DMS53 treated with DMSO at 0.1 percent for 48 hours (cell line): ENCODE measurements at regions not wholly inside any gene's neighbourhood (a gene's known extent, or its start where the extent isn't known, plus 50 kb on each side); places are given as distances from the start of the nearest gene placed in this dataset.
"Not testable (repeated sequence)": the region's sequence is repeated elsewhere in the genome, so short reads cannot be mapped to it uniquely, and the experiment has no call there.

Source experiments
- DNase-seq: peaks from one replicate; lab custom pipeline; 2025; ENCODE audit not compliant: unreplicated experiment; lab: John Stamatoyannopoulos, UW

DNA sequence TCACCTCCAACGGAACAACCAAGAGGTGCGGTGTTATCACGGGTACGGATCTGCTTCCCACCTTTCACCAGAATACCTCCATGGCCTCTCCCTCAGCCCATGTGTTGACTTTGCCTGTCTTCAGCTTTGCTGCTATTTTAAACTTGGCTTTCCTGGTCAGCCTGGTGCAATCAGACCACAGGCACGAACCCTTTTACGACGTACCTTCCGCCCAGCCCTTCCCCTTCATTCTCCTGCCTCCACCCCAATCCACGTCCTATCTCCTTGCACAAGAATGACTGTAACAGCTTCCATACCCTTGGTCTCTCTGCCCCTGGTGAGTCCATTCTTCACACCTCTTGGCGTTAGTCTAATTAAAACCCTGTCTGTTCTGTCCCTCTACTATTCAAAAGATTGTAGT is 431.7 kb downstream of the EFNB2 start:
- no peak for DNase-seq

DNA sequence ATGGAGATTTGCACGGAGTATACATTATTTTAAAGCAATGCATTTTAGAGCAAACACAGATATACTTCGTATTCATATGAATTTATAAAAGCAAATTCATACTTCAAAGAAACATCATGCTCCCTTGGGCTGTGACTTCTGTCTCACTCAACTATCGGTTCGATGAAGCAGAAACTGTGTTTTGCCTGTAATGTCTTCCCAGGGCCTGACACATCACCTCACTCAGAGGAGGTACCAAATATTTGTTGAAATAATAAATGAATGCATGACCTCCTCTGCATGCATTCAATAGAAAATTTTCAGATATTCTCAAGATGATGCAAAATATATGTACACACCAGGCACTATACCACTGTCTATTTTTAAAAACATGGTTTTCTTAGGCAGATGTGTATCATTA is 432.7 kb downstream of the EFNB2 start:
- DNase-seq = no peak

DNA sequence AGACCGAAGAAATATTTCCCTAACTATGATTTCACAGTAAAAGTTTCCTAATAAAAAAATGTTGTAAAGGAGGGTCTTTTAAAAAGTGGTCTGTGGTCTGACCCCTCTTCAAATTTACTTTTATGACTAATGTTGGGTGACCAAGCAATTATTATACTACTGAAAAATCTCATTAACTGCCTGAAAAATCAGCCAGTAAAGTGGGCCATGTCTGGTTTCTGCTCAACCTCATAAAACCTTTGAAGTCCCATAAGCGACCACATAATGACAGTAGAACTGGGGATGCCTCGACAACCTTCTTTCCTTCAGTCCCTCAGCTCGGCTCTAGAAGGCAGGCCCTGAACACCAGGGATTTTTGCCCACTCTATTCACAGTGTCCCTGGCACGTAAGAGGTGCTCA is 434.3 kb downstream of the EFNB2 start:
- no peak for DNase-seq

DNA sequence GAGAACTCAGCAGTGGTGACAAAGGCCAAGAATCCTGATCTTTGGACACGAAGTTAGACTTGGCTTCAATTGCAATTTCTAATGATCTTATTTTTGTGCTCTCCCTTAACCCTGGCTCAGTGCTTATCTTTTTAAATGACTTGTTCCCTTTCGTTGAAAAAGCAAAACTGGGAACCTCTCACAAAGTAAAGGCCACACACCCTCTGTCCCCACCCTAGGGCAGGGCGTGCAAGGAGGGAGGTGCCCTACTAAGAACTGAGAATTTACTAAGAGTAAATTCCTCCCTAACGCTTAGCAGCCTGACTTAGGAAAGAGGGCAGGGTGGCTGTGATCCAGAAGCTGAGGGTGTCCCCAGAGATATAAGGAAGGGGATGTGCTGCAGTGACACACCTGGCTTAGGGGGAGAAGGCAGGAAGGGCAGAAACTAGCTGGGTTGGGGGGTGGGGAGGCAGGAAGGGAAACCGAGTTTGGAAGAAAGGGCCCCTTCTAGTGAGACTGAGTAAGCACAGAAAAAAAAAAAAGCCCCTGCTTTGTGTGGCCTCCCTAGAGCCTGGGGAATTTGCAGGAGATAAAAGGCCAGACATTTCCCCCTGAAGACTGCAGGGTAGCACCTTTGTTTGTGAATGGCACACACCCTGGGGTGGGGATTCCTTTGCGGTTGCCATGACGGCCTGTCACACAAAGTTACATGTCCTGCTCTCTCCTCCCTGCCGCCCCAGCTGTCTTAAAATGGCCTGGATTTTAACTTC is 435.1 kb downstream of the EFNB2 start:
- no peak for DNase-seq

DNA sequence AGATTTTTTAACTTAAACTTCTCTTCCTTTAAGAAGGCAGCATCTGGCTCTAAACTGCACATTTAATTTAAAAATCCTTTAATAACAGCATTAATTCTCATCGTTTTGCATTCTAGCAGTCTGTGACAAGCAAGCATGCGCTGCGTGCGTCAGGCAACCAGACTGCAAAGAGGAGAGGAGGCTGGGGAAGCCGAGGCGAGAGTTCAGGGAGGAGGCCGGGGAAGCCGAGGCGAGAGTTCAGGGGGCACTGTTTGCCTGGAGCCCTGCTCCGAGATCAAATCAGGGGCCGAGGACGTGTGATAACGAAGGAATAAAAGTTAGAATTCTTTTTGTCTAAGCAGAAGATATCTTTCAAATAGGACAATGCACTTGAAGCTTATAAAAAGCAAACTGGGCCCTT is 435.7 kb downstream of the EFNB2 start:
- DNase-seq = no peak

DNA sequence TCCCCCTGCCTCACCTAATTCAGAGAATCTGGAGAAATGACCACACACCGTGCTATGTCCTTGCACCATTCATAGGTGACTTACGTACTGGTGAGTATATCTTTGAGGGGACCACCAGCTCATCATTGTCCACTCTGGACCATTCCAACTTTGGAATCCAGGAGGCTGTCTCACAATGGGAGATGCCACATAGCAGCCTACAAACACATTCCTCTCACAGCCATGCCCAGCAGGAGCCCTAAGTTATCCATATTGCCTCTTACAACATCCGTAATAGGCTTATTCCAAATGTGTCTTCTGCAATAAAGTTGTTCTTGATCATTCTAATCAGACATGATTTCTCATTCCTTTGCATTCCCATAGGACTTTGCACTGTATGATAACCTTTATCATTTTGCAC is 436.7 kb downstream of the EFNB2 start:
- DNase-seq = no peak

DNA sequence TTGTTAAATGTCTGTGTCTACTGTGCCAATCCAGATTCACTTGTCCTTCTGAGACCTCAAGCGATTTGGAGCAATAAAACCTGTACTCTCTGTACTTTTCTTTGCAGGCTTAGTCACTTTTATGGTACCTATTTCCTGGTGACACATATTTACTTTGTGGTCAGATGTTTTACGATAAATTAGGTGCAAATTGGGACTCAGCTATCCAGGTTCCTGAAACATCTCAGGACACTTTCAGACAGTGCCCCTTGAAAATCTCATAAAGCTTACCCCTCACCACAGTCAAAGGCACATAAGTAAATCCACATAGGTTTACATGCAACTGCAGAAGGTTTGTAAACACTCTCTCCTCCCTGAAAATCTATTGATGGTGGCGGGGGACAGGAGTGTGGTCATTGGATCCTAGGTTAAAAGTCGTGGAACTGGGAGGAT is 438.8 kb downstream of the EFNB2 start:
- DNase-seq = no peak

DNA sequence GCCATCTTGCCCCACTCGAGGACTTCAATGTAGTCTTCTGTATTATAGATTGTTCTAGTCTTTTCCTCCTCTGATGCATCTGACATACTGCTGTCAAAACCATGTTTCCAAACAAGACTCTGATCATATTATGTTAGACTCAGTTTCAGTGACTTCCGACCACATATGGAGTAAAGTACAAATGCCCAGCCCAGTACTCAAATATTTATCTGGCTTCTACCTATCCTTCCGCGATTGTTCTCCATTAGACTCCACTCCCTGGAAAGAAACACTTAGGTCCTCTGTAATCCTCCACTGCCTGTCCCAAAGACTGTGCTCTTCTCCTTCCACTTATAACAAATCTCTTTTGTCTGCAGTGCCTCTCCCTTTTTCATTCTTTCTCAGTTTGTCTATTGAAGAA is 439.5 kb downstream of the EFNB2 start:
- DNase-seq = no peak

DNA sequence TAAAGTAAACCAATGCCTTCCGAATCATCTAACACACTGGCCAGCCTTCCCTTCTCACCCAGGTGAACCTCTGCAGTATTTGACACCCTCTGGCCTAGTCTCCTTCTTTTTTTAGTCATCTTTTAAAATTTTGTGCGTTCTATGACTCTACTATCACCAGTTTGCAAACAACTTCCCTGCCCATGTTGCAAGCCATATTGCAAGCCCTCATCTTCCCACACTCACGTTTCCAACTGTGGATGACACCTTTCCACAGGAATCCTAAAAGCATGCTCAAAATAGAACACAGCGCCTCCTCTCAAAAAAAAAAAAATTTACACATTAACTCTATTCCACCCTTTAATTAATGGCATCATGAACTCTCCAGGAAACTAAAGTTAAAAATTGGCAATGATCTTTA is 440.1 kb downstream of the EFNB2 start:
- no peak for DNase-seq

DNA sequence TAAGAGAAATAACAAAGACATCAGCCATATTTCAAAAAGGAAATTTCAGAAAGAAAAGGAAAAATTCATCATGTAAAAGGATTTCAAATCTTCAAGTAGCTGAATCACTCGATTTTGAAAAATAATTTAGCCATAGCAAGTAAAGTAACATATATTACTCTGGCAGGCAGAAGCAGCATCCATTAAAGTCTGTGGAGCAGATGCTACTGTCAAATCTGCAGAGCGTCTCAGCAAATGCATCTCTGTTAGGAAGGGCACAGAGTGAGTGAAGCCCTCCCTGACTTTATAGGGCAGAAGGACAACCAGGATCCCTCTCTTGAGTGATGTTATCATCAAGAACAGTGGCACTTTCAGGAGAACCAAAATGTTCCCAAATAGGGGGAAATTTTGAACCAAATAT is 445.5 kb downstream of the EFNB2 start:
- DNase-seq = no peak

DNA sequence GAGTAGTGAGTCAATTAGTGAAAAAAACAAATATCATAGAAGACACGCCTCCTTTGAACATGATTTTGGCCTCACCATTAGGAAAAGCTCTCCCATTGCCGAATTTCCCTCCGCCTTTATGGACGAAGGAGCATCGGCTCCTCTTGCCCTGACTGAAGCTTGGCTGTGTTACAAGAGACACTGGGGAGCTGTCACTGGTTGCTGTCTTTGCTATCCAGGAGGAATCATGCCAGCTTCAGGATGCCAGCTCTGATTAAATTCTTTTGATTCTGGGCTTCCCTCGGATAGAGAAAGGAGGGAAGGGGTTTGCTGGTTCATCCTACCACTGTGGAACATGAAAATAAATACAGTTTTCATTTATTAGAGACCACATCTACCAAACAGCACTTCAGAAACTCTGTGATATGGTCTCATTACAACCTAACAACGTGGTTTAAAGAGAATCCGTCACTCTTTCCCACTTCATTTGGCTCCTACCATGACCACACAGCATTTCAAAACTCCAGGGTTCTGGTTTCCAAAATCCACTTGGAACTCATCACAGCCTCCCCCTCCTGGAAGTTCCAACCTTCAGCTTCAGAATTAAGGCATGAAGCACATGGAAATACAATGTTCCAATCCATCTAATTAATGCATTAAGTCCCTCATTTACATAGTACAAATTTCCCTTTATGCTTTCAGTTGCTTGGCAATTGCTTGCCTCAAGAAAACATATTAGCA is 446.0 kb downstream of the EFNB2 start:
- no peak for DNase-seq

DNA sequence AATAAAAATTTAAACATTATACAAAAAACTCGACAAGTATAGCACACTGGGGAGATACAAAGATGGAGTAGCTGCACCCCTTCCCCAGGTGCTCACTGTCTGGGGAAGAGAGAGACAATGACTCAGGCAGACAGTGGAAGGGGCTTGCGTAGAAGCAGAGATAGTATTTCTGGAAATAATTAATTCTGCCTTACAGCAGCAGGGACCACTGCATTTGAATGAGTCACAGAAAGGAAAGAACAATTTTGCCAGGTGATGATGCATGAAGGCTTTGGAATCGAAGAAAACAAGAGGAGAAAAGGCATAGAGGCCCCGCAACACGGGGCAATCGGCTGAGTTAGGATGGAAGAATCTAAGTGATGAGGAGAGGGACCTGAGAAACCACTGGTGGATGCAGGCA is 447.4 kb downstream of the EFNB2 start:
- DNase-seq = no peak

DNA sequence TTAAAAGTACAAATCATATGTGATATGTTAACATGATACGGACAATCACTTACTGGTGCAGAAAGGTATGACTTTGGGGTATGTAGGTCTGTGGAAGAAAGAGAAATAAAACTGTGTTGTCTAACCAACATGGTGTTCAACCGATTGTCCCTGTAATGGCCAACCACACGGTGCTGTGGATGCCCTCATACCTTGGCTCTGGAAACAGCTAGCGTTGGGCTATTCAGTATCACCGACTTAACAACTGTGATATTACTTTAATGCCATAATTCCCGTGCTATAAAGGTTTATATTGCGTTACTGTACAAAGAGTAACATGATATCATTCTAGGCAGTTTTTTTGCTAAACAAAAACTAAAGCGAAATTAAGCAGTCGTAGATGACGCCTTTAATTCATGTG is 448.3 kb downstream of the EFNB2 start:
- no peak for DNase-seq

DNA sequence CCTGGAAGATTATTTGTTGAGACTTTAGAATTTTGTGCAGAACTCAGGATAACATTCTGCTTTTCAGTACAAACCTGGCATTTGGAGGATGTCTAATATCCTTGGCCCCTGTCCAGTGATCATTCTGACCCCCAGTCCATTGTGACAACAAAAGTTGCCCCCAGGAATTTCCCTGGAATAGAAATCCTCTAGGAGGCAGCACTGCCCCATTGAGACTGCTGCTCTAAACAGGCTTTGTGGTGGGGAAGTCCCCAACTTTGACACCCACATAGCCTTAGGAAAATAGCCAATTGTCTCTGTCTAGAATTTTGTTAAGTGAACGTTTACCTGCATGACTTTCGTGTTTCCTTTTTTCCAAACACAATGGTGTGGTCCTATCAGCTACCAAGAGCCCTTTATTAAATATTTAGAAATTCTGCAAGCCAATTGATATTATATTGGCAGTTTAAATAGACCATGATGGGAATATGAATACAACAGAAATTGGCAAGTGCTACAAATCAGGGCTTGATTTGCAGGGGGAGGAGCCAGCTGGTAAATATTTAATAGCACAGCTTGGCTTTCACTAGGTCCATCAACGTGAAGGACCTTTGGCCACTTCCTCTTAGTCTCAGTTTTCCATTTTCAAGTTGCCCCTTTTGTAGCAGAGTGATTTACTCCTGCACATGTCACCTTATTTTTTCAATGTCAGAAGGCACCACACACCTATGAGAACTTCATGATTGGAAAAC is 451.7 kb downstream of the EFNB2 start:
- no peak for DNase-seq

DNA sequence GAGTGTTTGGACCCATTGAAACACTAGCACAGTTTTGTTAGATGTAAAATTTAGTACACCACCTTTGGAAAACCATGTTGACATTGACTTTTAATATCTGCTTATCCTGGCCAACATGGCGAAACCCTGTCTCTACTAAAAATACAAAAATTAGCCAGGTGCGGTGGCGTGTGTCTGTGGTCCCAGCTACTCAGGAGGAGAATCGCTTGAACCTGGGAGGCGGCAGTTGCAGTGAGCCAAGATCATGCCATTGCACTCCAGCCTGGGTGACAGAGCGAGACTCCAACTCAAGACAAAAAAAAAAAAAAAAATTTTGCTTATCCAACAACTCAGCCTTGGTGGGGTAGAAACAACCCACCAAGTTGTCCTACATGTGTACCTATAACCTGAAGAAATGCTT is 454.2 kb downstream of the EFNB2 start:
- DNase-seq = not testable (repeated sequence)

DNA sequence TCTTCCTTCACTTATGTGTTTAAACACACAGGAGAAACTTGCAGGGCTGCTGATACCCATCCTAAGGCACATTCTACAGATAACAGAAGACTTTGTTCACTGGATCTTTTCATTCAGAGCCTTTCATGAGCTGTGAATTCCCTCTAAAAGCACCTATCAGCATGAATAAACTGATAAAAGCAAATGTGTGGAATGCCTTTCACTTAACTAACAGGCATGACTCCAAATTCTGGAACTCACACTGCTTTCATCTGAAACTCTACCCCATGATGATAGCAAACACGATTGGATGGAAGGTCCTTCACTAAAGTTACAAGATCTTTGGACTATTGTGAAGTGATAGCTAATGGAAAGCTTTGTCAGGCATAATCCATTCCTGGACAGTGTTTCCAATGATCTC is 457.3 kb downstream of the EFNB2 start:
- DNase-seq = no peak

DNA sequence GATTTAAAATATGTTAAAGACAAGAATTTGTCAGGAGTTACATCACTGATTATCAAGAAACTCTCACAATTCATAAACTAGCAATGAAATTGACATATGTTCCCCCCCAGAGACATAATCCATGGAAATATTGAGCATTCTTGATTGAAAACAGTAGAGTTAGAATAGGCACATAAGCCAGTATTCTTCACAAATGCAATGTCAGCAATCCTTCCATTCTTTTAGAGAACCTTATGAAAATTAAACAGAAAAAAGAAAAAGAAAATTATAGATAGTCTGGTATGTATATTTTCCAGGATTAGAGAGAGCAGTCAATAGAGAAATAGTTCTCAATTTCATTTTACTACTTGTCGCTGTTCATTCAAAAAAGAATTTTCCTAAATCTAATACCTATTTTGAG is 458.4 kb downstream of the EFNB2 start:
- DNase-seq = no peak

DNA sequence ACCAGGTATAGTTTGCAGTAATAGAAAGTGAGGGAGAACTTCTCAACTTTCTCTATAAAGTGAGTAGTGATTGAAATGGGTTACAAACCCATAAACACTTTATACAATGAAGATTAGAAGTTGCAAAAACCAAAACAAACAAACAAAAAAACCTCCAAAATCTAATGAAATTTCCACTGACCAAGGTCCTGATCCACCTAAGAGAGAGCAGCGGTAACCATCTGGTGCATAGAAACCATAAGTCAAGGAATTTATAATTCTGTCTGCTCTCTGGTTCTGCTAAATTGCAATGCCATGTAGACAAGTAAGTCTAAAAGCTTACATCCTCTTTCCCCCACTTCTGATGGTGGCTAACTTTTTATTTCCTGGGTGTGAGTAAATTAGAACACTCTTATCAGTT is 463.4 kb downstream of the EFNB2 start:
- DNase-seq = no peak

DNA sequence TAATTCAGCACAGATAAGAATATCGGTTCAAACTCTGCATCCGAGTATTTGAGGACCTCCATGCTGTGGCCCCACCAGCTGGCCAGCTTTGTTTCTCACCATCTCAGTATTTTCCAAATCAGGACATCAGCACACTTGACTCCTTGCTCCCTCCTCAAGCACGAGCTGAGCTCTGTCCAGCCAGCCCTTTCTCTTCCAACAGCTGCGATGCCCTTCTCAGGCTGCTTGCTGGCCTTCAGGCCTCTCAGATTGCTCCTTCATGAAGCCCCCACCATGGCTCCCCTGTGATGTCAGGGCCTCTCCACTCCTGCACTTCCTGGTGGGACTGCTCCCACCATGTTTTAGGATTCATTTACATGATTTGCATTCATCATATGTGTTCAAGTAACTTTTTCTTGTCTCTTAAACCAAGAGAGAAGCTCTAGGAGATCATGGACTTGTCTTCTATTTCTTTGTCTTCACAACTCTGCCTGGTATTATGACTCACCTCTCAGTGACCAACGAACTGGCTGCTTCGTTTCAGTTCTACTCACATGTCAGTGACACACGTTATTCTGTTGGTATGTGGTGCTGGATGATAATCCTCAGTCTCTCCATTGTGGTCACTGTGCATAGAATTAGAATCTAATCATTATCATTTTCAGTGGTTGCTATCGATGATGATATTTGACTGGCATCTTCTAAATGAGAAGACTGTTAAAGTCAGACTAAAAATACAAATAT is 471.7 kb downstream of the EFNB2 start:
- no peak for DNase-seq

DNA sequence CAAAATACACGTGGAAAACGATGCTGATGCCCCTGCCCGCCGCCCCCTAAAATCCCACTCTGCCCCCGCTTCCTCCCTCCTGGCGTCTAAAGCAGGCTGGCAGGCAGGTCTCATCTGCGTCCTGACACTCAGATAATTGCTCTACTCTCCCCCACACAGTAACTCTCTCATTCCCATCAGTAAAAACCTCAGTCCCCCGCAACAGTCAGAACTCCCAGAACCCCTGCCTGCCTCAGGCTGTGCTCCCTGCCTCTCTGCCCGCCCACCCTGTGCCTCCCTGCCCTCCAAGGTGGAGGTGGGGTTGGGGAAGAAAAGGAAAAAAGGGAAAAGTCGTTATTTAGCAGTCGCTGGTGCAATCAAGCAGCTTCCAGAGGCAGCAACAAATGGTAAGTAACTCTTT is 473.7 kb downstream of the EFNB2 start:
- no peak for DNase-seq

DNA sequence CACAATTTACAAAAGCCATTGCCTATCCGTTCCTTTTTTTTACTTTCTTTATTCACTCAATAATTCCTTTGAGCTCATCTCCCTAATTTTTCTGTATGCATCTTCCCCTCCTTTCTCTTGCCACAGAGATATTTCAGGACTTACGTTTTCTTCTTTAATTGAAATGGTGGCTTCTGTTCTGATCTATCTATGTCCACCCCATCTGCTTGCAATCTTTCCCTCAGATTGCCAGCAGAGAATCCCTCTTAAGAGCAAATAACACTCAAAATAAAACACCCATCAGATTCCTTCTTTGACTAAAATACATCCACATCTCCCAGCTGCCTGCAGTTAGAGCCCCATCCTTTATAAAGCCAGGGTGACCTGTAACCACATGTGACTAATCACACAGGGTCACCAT is 478.6 kb downstream of the EFNB2 start:
- no peak for DNase-seq
